ENCODE measurements at regions not wholly inside any gene's neighbourhood (a gene's known extent, or its start where the extent isn't known, plus 50 kb on each side); places are given as distances from the start of the nearest gene placed in this dataset.

- TF ChIP-seq CTCF (IDR thresholded peaks at IDR 0.05 in 4 of 5, conservative IDR thresholded peaks at IDR 0.05 in 1 of 5) (no peak), POLR2A (IDR thresholded peaks at IDR 0.05) (no peak)
Observed at GRCh38 chr5:57750891-57751290, 268.3 kb upstream of the ACTBL2 start.
